ENCODE measurements at regions not wholly inside any gene's neighbourhood (a gene's known extent, or its start where the extent isn't known, plus 50 kb on each side); places are given as distances from the start of the nearest gene placed in this dataset.

DNA sequence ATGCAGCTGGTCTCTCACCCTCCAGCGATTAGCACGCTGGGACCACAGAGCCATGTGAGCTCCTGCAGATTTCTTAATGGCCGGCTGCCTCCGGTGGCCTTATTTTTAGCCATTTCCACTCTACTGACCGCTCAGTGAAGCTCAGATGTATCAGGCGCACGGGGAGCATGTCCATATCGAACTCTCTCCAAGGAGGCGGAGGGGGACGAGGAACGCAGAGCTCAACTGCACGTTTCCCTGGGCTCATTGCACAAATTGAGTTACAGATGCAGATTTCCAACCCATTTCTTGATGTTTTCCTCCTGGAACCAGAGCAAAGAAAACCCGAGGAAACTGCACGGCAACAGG lies 207.1 kb downstream of the CTTN start:
- TF ChIP-seq ZNF24 (IDR thresholded peaks at IDR 0.05) (no peak), TCF7L2 (IDR thresholded peaks at IDR 0.05; ENCODE audit: low read depth, low read length) (no peak), ARNT (IDR thresholded peaks at IDR 0.05) (no peak), SPI1 (IDR thresholded peaks at IDR 0.05; ENCODE audit: borderline replicate concordance, low read depth, low read length) (no peak), TEAD2 (tag; IDR thresholded peaks at IDR 0.05) (no peak), TAF1 (IDR thresholded peaks at IDR 0.05; ENCODE audit: control insufficient read depth, extremely low read depth, insufficient read depth, low read length, severe bottlenecking) (no peak), NELFE (IDR thresholded peaks at IDR 0.05; ENCODE audit: insufficient read depth, insufficient read length) (no peak), ZBTB7A (IDR thresholded peaks at IDR 0.05; ENCODE audit: borderline replicate concordance, control insufficient read depth, low read depth, low read length) (no peak), CHD2 (IDR thresholded peaks at IDR 0.05; ENCODE audit: low read depth, low read length) (no peak), FOXJ3 (CRISPR knock-in tag; IDR thresholded peaks at IDR 0.05) (no peak), EP300 (IDR thresholded peaks at IDR 0.05; ENCODE audit: low read length) (no peak)
- TF ChIP-seq, protein P1, sequence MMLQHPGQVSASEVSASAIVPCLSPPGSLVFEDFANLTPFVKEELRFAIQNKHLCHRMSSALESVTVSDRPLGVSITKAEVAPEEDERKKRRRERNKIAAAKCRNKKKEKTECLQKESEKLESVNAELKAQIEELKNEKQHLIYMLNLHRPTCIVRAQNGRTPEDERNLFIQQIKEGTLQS (IDR thresholded peaks at IDR 0.05), result no peak
- TF ChIP-seq, protein P1 (CRISPR knock-in tag; conservative IDR thresholded peaks at IDR 0.05), result no peak

Data from K562 (cell line).